ENCODE measurements at regions not wholly inside any gene's neighbourhood (a gene's known extent, or its start where the extent isn't known, plus 50 kb on each side); places are given as distances from the start of the nearest gene placed in this dataset.
A peak's percentile ranks its signal among the peaks of the same experiment; 100 is the strongest.

DNA sequence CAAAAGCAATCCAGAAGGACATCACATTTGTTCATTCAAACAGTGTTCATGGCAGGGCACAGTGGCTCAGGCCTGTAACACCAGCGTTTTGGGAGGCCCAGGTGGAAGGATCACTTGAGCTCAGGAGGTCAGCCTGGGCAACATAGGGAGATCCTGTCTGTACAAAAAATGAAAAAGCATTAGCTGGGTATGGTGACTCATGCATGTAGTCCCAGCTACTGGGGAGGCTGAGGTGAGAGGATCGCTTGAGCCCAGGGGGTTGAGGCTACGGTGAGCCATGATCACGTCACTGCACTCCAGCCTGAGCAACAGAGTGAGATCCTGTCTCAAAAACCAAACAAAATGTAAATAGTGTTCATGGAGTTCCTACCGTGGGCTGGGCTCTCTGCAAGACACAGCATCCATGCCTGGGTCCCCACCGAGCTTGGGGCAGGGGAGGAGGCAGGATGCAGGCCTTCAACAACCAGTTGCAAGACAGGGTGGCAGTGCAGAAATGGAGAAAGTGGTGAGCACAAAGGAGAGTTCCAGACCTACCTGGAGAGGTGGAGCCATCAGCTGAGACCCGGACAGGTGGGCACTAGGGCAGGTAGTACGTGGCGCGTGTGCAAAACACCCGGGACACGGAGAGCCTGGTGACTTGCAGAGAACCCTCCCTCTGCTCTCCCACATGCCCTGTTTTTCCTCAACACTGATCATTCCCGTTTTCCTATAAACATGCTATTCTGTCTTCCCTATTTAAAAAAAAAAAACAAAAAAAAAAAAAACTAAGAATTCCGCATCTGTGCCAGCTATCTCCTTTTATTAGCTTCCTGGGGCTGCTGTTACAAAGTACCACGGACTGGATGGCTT, 138.9 kb downstream of the TOMM20 start:
- DNase-seq (ENCODE audit: low read depth), result no peak

DNA sequence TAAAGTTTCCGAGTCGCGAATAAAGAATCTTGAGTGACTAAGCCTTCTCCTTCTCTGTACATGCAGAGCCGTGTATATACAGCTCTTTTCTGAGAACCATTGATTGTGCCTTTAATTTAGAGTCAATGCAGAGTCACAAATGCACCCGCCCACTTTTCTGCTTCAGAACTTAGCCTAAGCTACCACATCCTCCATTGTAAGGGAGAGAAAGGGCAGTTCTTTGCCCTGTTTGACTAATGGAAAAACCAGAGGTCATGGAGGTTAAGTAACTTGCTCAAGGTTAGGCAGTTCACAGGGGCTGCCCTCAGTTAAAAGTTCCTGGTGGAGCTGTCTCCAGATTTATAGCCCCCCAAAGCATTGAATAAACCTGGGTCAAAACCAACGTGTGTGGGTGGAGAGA, 139.6 kb downstream of the TOMM20 start:
- DNase-seq (ENCODE audit: low read depth), result no peak

DNA sequence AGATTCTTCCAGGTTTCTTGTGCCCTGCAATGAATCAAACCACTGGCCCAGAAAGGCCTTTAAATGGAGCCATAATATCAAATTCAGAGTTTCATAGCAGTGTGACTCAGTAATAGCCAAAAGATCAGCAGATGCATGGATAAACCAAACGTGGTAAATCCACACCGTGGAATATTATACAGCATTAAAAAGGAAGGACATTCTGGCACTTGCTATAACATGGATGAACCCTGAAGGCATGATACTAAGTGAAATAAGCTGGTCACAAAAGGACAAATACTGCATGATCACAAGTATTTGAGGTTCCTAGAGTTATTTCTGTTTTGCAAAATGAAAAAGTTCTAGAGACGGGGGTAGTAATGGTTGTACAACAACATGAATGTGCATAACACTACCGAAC, 140.1 kb downstream of the TOMM20 start:
- no peak for DNase-seq (ENCODE audit: low read depth)

DNA sequence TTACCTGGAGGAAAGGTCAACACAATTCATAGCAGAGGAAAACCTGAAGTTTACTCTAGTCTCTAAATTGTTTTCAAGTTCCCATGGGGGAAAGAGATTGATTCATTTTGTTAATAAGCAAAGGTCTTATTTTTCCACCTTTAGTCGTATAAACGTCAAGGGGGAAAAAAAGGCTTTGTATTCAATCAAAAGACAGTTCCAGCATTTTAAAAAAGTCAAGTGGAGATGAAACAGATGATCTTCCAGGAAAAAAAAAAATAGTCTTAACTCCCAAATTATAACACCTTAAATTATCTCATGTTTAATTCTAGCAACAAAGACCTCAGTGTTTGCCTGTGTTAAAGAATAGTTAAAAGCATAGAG, 140.5 kb downstream of the TOMM20 start:
- DNase-seq (ENCODE audit: low read depth), result no peak

DNA sequence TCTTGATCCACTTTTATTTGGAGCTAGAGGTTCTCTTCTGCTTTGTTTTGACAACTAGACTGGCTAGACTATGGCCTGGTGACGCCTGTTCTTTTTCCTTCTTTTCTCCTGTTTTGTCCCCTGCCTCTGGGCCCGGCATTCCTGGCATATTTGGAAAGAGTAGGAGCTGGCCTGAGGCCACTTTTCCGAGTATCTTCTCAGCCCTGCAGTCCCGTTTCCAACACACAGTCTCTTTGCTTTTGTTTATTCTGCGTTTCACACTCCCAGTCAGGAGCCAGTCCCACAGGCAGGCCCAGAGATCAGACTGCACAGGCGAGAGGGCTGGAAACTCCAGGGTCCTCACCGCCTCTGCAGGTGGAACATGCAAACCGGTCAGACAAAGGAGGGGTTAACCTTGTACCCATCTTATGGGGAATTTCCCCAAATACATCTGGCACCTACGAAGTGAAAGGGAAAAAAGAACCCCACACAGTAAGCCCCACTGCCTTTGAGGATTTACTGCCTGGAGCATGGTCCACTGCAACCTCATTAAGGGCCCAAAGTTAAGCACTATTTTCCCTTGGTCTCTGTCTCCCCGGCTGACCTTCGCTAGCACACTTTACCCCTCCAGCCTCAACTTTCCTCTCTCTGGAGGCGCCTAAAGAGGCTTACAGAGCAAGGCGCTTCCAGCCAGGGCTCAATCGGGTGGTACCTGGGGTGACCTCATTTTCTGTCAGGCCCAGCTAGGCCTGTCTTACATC, 141.1 kb downstream of the TOMM20 start:
- no peak for DNase-seq (ENCODE audit: low read depth)

DNA sequence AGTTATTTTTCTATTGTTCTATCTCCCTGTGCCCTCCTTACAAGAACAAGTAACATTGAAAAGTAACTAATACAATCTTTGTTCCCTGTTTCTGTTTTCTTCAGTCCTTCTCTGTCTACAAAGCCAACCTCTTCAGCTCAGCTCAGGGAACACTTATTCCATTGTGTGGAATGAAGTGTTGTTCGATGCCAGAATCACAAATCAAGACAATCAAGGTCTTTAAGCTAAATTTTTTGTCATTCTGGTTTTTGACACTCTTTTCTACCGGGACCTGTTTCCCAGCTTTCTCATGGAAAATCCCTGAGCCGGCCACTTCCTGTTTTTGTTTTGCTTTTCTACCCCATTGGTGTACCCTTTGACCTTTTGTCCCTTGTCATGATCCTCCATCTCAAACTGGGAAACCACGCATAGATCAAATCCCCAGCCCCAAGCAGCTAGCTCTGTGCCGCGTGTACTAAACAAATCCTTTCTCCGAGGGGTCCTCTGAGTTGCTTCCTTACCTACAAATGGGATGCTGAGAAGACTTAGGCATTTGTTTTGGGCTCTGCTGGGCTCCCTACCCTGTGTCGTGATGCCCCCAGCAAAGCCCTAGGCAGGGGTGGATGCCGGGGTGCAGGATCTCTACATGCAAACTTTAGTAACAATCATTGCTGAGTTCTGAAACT, 141.8 kb downstream of the TOMM20 start:
- DNase-seq (ENCODE audit: low read depth), result no peak

DNA sequence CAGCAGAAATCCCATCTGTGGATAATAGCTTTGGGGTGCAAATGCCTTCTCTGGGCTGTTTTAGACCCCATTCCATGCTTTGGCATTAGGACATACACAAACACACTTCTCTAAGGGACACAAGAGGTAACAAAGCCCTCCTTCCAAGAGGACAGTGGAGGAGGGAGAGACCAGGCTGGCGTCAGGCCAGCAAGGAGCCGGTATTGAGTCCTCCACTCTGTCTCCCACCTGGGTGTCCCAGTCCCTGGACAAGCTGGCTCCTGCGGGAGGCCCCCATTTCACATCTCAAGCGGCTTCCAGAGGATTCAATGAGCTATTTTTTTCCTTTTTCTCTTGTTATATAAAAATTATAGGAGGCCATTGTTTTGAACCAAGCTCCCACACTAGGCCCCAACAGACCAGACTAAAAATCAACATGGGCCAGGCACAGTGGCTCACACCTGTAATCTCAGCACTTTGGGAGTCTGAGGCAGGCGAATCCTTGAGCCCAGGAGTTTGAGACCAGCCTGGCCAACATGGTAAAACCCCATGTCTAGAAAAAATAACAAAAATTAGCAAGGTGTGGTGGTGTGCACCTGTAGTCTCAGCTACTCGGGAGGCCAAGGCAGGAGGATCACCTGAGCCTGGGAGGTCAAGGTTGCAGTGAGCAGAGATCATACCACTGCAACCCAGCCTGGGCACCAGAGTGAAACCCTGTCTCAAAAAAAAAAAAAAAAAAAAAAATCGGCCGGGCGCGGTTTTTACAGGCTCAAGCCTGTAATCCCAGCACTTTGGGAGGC, 142.9 kb downstream of the TOMM20 start:
- no peak for DNase-seq (ENCODE audit: low read depth)

DNA sequence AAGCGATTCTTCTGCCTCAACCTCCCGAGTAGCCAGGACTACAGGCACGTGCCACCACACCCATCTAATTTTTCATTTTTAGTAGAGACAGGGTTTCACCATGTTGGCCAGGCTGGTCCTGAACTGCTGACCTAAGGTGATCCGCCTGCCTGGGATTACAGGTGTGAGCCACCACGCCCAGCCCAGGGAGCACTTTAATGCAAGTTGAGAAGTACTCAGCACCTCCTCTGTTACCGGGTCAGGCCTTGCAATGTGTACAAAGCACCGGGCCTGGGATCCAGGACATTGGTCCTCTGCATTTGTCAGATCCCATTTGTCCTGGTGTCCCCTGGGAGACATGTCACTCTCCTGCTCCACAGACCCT, 143.6 kb downstream of the TOMM20 start:
- no peak for DNase-seq (ENCODE audit: low read depth)

DNA sequence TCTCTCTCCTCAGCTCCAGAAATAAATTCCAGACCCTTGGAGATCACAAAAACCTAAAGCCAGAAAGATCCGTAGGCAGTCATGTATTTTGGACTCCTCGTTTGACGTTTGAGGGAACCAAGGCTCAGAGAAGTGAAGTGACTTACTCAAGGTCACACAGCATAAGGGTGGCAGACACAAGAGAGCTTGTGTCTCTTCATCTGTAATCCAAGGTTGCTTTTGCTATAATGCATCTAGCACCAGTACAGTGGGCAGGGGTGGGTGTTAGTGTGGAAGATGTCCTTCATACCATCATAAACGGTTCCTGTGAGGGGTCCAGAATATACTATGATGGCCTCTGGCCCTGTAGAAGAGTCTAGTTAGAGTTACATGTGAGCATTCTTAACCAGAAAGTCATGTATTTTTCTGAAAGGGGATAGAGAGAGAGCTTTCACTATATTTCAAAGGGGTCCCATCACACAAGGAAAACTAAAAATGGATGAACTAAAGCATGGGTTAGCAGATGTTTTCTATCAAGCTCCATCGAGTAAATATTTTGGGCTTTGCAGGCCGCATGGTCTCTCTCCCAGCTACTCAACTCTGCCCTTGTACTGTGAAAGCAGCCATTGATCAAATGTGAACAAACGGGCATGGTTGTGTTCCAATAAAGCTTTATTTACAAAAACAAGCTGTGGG, 144.9 kb downstream of the TOMM20 start:
- no peak for DNase-seq (ENCODE audit: low read depth)

DNA sequence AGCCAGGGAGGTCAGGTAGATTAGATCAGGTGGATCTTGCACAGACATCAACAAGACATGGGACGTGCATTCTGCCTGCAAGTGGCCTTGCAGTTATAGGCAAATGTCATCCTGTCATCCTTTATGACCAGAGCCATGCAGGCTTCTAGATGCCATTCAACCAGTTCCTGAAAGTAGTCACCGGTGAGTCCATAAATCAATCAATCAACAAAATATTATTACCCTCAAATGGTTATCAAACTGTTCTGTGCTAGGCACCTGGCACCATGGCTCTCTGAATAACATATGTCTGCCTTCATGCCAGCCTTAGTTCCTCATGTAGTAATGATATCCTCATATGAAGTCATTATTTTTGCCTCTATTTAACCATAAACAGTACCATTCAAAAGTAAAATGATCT, 146.9 kb downstream of the TOMM20 start:
- no peak for DNase-seq (ENCODE audit: low read depth)

DNA sequence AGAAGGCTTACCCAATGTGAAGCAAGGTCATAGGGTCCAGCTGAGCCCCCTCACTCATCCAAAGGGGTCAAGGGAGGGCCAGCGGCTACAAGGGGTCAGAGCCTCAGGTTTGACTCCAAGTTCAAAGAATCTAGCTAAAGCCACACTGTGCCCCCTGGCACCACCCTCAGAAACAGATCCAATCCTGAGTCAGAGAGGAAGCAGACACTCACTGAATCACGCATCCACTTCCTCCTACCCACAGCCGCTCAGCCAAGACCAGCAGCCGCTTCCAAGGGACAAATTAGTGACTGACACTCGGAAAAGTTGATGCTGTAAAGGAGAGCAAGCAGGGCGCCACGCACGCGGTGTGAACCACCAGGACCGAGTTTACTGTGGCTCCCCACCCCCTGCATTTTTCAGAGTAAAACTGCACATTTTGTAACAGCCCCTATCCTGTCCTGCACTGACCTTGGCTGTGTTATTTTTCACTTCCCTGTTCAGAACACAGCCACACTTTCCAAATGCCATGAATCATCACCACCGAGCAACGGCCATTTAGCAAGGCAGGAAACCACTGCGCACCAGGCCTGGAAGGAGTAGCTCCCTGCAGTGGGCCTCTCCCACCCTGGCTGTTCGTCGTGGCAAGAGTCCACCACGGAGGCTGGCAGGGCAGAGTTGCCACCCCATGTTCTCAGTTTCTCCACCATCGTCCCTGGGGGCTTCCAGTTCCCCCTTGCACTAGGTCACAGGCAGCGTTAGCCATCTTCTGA, 147.8 kb downstream of the TOMM20 start:
- DNase-seq (ENCODE audit: low read depth), result peak; percentile 69

DNA sequence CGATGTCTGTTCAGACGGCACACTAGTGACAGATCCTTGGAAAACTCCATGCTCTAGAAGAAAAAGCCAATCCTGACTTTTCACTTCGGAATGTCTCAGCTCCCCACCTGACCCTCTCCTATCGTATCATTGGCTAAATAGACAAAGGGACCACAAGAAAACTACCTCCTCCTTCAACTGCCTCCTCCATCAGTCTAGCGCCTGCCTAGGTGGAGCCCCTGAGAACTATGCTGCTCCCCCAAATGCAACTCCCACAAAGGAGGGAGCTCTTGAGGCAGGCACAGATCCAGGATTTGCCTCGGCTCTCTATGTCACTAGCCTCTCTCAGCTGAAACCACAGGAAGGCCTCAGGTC, 148.4 kb downstream of the TOMM20 start:
- DNase-seq (ENCODE audit: low read depth), result no peak

DNA sequence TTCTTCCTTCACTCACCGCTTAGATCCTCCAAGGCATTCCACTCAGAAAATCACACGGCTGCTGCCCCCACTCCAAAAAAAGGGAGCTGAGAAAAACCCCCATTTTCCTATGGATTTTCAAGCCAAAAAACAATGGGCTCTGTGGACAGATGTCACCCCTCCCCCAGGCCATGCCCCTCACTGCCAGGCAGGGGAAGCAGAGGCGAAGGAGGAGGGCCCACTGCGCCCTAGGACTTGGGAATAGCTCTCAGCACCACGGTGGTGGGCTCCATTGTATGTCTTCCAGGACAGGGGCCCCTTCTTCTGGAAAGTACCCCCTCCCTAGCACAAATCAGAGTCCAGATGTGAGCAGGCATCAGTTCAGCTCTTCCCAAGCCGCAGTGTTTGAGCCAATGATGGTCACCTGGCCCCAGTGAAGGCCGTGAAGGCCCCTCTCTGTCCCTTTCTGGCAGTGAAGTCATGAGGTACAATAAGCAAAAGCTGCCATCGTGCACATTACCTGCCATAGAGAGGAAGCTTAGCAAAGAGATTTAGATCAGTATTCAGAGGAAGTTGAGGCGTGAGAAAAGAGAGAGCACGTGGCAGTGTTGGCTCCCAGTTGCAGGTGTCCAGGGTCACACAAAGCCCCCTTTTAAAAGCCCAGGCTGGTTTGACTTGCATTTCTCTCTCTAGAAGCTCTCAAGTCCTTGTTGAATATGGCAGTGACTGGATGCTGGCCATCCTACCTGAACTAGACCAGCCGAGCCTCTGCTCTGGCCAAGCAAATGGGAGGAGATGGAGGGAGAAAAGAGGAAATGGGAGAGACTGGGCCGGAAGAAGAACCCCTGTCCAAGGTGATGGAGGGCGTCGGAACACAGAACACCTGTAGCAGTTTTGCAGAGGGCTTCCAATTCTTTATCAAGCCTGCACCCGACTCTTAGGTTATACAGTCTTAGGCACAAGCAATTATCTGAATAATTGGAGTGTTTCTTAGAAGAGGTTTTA, 149.0 kb downstream of the TOMM20 start:
- no peak for DNase-seq (ENCODE audit: low read depth)

DNA sequence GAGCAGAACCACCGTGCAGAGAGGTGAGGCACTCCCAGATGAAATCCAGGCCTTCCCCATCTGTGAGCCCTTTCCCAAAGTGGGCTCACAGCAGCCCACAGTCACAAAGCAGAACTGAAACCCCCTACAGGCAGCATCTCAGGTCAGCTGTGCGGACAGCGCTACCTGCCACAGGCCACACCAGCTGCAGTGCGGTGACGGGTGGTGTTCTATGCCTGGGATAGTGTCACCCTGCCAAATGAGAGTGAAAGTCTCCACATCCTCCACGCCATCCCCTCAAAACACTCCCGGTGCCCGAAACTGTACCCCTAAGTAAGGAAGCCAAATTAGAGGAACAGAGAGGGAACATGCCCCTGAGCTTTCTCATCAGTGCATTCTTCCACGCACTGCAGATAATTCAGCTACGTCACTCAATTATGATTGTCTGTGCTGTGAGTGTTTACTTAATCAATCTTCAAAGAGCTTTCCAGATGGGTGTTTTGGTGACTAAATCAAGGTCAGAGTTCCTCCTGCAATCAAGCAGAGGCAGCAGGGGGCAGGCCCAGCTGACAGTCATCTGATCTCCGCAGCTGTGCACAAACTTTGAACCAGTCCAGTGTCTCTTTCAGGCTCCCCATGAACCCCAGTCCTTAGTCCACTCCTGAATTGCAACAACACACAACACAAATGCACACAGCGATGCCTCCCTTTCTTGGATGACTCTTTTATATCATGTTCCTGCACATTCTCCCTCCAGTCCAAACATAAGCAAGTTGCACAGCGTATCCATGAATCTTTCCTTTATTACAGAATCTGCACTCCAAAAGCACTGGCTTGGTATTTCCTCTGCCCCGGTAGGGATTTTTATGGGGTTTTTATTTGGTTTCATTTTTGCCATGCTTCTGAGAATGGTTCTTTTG, 150.0 kb downstream of the TOMM20 start:
- peak; percentile 68 for DNase-seq (ENCODE audit: low read depth)

DNA sequence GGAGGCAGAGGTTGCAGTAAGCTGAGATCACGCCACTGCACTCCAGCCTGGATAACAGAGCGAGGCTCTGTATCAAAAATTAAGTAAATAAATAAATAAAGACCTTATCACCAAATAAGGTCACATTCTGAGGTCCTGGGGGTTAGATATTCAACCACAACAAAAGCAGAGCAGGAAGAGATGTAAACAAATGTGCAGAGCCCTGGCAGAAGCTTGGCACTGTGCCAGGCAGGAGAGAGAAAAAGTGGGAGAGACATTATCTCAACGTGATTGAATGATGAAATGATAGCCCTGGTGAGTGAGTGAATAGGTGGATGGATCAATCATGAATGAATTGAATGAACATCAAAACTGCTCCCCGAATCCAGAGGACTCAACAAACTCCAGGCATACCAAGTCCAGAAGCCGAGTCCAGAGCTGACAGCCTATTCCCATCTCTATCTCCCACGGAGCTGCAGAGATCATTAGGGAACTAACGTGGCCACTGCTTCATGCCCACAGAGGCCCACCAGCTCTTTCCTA, 150.7 kb downstream of the TOMM20 start:
- DNase-seq (ENCODE audit: low read depth), result peak; percentile 58

DNA sequence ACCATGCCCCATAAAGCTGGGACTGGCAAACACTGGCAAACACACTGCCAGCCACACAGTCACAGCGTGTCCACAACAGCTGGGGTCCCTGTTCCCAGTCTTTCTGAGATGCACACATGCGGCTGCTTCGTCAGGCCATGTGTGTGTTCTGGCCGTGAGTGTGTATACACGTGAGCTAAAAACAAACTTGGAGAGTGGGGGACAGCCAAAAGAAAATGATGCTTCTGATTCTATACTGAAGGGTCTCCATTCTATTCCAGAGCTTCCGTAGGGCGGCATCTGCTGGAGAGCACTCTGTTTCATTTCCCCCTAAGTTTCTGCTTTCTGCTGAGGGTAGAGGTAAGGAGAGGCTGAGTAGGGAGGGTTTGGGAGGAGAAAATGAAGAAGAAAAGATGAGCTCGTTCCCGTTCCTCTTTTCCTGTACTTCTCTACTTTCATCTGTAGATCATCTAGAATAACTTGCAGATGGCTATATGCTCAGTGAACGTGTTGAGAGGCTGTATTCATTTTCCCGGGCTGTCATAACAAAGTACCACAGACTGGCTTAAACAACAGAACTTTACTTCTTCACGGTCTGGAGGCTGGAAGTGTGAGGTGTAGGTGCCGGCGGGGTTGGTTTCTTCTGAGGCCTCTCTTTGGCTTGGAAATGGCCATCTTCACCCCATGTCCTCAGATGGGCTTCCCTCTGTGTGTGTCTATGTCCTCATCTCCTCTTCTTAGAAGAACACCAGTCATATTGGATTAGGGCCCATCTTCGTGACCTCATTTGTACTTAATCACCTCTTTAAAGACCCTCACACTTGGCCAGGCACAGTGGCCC, 151.6 kb downstream of the TOMM20 start:
- no peak for DNase-seq (ENCODE audit: low read depth)

DNA sequence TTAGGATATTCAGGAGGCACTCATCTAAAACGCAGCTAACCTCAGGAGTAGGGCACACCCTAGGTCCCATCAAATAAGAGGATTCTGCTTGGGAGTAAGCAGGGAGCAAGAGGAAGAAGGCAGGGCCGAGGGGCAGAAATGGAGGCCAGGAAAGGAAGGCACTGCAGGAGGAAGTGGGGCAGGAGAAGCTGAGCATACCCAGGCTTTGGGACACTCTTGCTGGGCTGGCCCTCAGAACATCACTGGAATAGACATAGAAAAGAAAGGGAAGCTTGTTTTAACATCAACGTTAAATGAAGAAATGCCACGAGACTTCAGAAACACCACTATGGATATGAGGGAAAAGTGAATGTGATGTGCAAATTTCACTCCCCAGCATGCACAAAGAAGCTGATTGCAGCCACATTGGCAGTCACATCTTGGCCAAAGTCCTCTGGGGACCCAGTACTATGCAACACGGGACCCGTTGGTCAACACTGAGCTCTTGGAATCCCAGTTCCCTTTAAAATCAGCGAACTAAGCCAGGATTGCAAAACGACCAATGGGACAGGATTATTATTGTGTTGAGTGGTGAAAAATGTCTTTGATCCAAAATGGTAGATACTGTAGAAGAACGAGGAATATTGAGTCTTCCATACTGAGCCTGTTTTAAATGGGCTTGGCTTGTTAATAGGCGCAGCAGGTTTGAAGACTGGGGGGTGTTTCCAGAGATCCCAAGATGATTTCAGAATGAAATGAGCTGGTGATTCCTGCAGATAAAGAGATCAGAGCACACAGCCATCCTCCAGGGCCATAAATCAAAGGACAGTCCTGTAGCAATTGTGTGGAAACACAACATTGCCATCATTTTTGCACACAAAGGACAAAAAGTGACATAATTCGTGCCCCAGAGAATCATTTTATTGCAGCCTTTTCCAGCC, 152.4 kb downstream of the TOMM20 start:
- no peak for DNase-seq (ENCODE audit: low read depth)

All from T-helper 22 cell (primary cell).